ENCODE measurements at regions not wholly inside any gene's neighbourhood (a gene's known extent, or its start where the extent isn't known, plus 50 kb on each side); places are given as distances from the start of the nearest gene placed in this dataset.

DNA sequence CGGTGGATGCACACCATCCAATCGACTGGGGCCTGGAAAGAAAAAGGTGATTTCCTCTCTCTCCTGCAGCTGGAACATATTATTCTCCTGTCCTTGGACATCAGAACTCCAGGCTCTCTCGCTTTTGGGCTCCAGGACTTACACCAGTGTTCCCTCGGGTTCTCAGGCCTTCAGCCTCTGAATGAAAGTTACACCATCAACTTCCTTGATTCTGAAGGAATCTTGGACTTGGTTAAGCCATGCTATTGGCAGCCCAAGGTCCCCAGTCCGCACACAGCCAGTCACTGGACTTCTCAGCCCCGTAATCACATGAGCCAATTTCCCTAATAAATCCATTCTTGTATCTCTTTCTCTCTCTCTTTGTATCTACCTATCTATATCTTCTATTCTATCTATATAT, 418.9 kb downstream of the IRS1 start:
- Histone ChIP-seq H3K27me3 (ENCODE audit: control insufficient read depth in 1 of 2, insufficient read depth in 1 of 2, low read length in 2 of 2) (no peaks in the 10 kb centered on the region), H3K4ac (ENCODE audit: low read depth in 1 of 2, low read length in 2 of 2) (no peak overlapping the region), H4K91ac (ENCODE audit: low read length) (no peak overlapping the region), H2BK120ac (ENCODE audit: low read depth, low read length) (no peak overlapping the region), H3K79me1 (replicated peaks; ENCODE audit: low read length, poor library complexity, severe bottlenecking) (no peaks in the 10 kb centered on the region), H2BK15ac (ENCODE audit: low read depth, poor library complexity, severe bottlenecking) (no peak overlapping the region), H3K4me1 (ENCODE audit: control insufficient read depth, insufficient read depth, low read depth, low read length) (no peaks in the 10 kb centered on the region), H3K9ac (ENCODE audit: low read length) (no peak overlapping the region), H3K36me3 (ENCODE audit: control insufficient read depth in 1 of 2, insufficient read depth in 2 of 2, low read depth in 1 of 2, low read length in 2 of 2) (no peaks in the 10 kb centered on the region), H3K18ac (ENCODE audit: low read depth in 1 of 2, low read length in 2 of 2) (no peak overlapping the region), H2AFZ (ENCODE audit: low read depth, low read length) (no peak overlapping the region), H2BK5ac (ENCODE audit: low read depth, low read length, poor library complexity, severe bottlenecking) (no peak overlapping the region), H4K8ac (ENCODE audit: low read length) (no peak overlapping the region), H3K9me3 (ENCODE audit: control insufficient read depth, low read length) (no peaks in the 10 kb centered on the region), H3K4me2 (ENCODE audit: low read length, poor library complexity, severe bottlenecking) (no peak overlapping the region), H3K27ac (ENCODE audit: low read length, poor library complexity, severe bottlenecking) (no peak overlapping the region), H2AK5ac (ENCODE audit: low read length, severe bottlenecking) (no peak overlapping the region), H3K14ac (ENCODE audit: low read length in 2 of 2) (no peak overlapping the region), H3K23ac (ENCODE audit: low read length in 2 of 2) (no peak overlapping the region), H2BK12ac (ENCODE audit: low read length in 2 of 2) (no peak overlapping the region), H3K4me3 (ENCODE audit: insufficient read depth in 1 of 2, low read depth in 1 of 2, low read length in 2 of 2) (no peak overlapping the region)
- WGBS, result 96% methylated on average over 6 of the region's 6 CpGs
- DNase-seq, result no peak

DNA sequence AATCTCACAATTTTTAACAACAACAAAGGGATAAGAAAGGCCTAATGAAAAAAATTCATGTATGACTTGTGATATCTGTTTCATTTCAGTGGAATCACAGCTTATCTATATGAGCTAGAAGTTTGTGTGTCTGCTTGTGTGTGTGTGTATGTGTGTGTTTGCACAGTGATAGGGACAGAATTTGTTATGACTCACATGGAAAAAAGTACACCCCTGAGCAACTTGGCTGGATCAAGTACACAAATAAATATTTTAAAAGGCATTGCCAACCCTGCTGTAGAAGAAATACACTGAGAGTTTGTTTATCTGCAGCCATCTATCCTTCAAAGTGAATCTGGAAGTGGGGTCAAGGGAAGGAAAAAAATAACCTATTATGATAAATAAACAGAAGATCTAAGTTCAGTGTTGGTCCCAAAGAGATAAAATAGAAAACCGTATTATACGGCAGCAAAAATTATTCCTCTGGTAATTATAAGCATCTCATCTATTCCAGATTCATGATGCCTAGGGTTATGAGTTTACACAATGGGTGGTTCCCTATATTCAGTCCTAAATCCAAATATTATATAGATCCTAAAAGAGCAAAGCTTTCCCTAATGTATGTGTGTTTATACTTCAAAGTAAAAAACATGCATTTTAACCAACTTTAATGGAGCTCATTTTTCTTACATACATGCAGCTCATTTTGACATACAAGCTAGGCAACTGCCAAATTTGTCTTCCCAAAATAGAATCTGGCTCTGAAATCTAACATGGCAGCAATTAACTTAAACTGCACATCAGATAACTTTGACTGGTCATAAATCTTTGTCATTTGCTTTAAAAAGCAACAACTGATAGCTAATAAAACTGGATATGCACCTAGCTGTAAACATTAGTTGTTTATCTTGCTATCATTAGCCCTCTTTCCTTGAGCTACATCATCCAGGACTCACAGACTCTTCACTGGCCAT, 420.6 kb downstream of the IRS1 start:
- WGBS, result no CpG with 5 or more reads among the region's 2 CpGs

DNA sequence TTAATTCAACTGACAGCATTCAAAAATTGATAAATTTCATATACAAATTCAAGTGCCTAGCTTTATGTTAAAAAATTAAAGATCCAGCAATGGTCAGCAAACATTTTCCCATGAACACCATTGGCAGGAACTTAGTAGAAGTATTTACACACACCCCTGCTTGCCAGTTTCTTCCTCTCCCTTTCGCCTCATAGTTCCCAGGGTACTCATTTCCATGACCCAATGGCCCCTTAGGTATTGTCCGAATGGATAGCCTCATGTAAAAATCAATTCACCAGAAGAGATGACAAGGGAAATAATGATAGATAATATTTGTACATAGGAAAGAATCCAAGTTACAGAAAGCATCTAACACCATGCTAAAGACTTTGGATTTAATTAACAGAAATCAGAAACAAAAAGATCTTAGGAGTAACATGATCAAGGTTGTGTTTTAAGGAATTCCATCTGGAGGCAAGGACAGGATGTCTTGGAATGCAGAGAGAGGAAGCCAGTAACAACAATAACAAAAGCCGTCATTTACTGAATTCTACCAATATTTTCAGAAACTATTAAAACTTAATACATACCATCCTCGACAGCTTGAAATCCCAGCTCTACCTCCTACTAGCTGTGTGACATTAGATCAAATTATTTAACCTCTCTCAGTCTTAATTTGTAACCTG, 423.0 kb downstream of the IRS1 start:
- Histone ChIP-seq H3K4me1 (ENCODE audit: control insufficient read depth, insufficient read depth, low read depth, low read length) (no peaks in the 10 kb centered on the region), H3K27ac (ENCODE audit: low read length, poor library complexity, severe bottlenecking) (peak overlapping the region; percentile 35), H3K23ac (ENCODE audit: low read length in 2 of 2) (no peak overlapping the region), H3K9me3 (ENCODE audit: control insufficient read depth, low read length) (no peaks in the 10 kb centered on the region), H3K36me3 (ENCODE audit: control insufficient read depth in 1 of 2, insufficient read depth in 2 of 2, low read depth in 1 of 2, low read length in 2 of 2) (no peaks in the 10 kb centered on the region), H2BK15ac (ENCODE audit: low read depth, poor library complexity, severe bottlenecking) (no peak overlapping the region), H3K4me3 (ENCODE audit: insufficient read depth in 1 of 2, low read depth in 1 of 2, low read length in 2 of 2) (no peak overlapping the region), H3K27me3 (ENCODE audit: control insufficient read depth in 1 of 2, insufficient read depth in 1 of 2, low read length in 2 of 2) (no peaks in the 10 kb centered on the region), H3K4me2 (ENCODE audit: low read length, poor library complexity, severe bottlenecking) (no peak overlapping the region), H3K79me1 (replicated peaks; ENCODE audit: low read length, poor library complexity, severe bottlenecking) (no peaks in the 10 kb centered on the region), H2BK5ac (ENCODE audit: low read depth, low read length, poor library complexity, severe bottlenecking) (no peak overlapping the region), H4K91ac (ENCODE audit: low read length) (no peak overlapping the region), H2AK5ac (ENCODE audit: low read length, severe bottlenecking) (no peak overlapping the region), H3K18ac (ENCODE audit: low read depth in 1 of 2, low read length in 2 of 2) (no peak overlapping the region), H2BK12ac (ENCODE audit: low read length in 2 of 2) (no peak overlapping the region), H3K4ac (ENCODE audit: low read depth in 1 of 2, low read length in 2 of 2) (no peak overlapping the region), H3K9ac (ENCODE audit: low read length) (no peak overlapping the region), H2BK120ac (ENCODE audit: low read depth, low read length) (no peak overlapping the region), H3K14ac (ENCODE audit: low read length in 2 of 2) (no peak overlapping the region), H2AFZ (ENCODE audit: low read depth, low read length) (no peak overlapping the region), H4K8ac (ENCODE audit: low read length) (no peak overlapping the region)
- no peak for DNase-seq
- 73% methylated on average over 3 of the region's 4 CpGs for WGBS

More for the DNA sequence above, 420.6 kb downstream of the IRS1 start:
- H4K8ac ChIP-seq (ENCODE audit: low read length), result no peak overlapping the region
- H3K4me2 ChIP-seq (ENCODE audit: low read length, poor library complexity, severe bottlenecking), result no peak overlapping the region
- no peak overlapping the region for H3K14ac ChIP-seq (ENCODE audit: low read length in 2 of 2)
- H3K4me1 ChIP-seq (ENCODE audit: control insufficient read depth, insufficient read depth, low read depth, low read length), result no peaks in the 10 kb centered on the region
- no peak overlapping the region for H2BK12ac ChIP-seq (ENCODE audit: low read length in 2 of 2)
- no peak overlapping the region for H3K9ac ChIP-seq (ENCODE audit: low read length)
- no peak overlapping the region for H3K27ac ChIP-seq (ENCODE audit: low read length, poor library complexity, severe bottlenecking)
- no peak overlapping the region for H2AFZ ChIP-seq (ENCODE audit: low read depth, low read length)
- H2BK120ac ChIP-seq (ENCODE audit: low read depth, low read length), result no peak overlapping the region
- H3K36me3 ChIP-seq (ENCODE audit: control insufficient read depth in 1 of 2, insufficient read depth in 2 of 2, low read depth in 1 of 2, low read length in 2 of 2), result no peaks in the 10 kb centered on the region
- no peaks in the 10 kb centered on the region for H3K9me3 ChIP-seq (ENCODE audit: control insufficient read depth, low read length)
- H3K4me3 ChIP-seq (ENCODE audit: insufficient read depth in 1 of 2, low read depth in 1 of 2, low read length in 2 of 2), result no peak overlapping the region
- no peak overlapping the region for H4K91ac ChIP-seq (ENCODE audit: low read length)
- H3K23ac ChIP-seq (ENCODE audit: low read length in 2 of 2), result no peak overlapping the region
- no peak overlapping the region for H3K18ac ChIP-seq (ENCODE audit: low read depth in 1 of 2, low read length in 2 of 2)
- no peaks in the 10 kb centered on the region for H3K27me3 ChIP-seq (ENCODE audit: control insufficient read depth in 1 of 2, insufficient read depth in 1 of 2, low read length in 2 of 2)
- no peak overlapping the region for H2BK15ac ChIP-seq (ENCODE audit: low read depth, poor library complexity, severe bottlenecking)
- H2AK5ac ChIP-seq (ENCODE audit: low read length, severe bottlenecking), result no peak overlapping the region
- no peak overlapping the region for H3K4ac ChIP-seq (ENCODE audit: low read depth in 1 of 2, low read length in 2 of 2)
- no peak overlapping the region for H2BK5ac ChIP-seq (ENCODE audit: low read depth, low read length, poor library complexity, severe bottlenecking)
- peak; percentile 65 for DNase-seq
- H3K79me1 ChIP-seq (replicated peaks; ENCODE audit: low read length, poor library complexity, severe bottlenecking), result no peaks in the 10 kb centered on the region

DNA sequence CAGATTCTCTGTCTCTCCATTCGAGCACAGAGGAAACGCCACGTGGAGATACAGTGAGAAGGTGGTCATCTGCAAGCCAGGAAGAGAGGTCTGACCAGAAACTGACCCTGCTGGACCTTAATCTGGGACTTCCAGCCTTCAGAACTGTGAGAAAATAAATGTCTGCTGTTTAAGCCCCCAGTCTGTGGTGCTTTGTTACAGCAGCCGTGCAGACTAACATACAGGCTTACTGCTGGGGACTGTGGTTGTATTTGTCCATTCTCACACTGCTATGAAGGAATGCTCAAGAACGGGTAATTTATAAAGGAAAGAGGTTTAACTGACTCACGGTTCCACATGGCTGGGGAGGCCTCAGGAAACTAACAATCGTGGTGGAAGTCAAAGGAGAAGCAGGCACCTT, 432.7 kb downstream of the IRS1 start:
- H3K9me3 ChIP-seq (ENCODE audit: control insufficient read depth, low read length), result no peaks in the 10 kb centered on the region
- no peak overlapping the region for H3K14ac ChIP-seq (ENCODE audit: low read length in 2 of 2)
- no peaks in the 10 kb centered on the region for H3K79me1 ChIP-seq (replicated peaks; ENCODE audit: low read length, poor library complexity, severe bottlenecking)
- H3K23ac ChIP-seq (ENCODE audit: low read length in 2 of 2), result no peak overlapping the region
- H3K18ac ChIP-seq (ENCODE audit: low read depth in 1 of 2, low read length in 2 of 2), result no peak overlapping the region
- H2BK120ac ChIP-seq (ENCODE audit: low read depth, low read length), result no peak overlapping the region
- H3K27me3 ChIP-seq (ENCODE audit: control insufficient read depth in 1 of 2, insufficient read depth in 1 of 2, low read length in 2 of 2), result no peaks in the 10 kb centered on the region
- H2BK5ac ChIP-seq (ENCODE audit: low read depth, low read length, poor library complexity, severe bottlenecking), result no peak overlapping the region
- H3K4me2 ChIP-seq (ENCODE audit: low read length, poor library complexity, severe bottlenecking), result no peak overlapping the region
- H3K4me3 ChIP-seq (ENCODE audit: insufficient read depth in 1 of 2, low read depth in 1 of 2, low read length in 2 of 2), result no peak overlapping the region
- no peak overlapping the region for H3K27ac ChIP-seq (ENCODE audit: low read length, poor library complexity, severe bottlenecking)
- H4K91ac ChIP-seq (ENCODE audit: low read length), result no peak overlapping the region
- no peak overlapping the region for H2BK15ac ChIP-seq (ENCODE audit: low read depth, poor library complexity, severe bottlenecking)
- no peak overlapping the region for H2AFZ ChIP-seq (ENCODE audit: low read depth, low read length)
- peak overlapping the region in 1 of 2 experiments; percentile 53 for H3K4ac ChIP-seq (ENCODE audit: low read depth in 1 of 2, low read length in 2 of 2)
- no peak overlapping the region for H3K9ac ChIP-seq (ENCODE audit: low read length)
- H4K8ac ChIP-seq (ENCODE audit: low read length), result no peak overlapping the region
- no peak overlapping the region for H2AK5ac ChIP-seq (ENCODE audit: low read length, severe bottlenecking)
- DNase-seq, result no peak
- 92% methylated on average over 7 of the region's 7 CpGs for WGBS
- H3K4me1 ChIP-seq (ENCODE audit: control insufficient read depth, insufficient read depth, low read depth, low read length), result peaks cover 2% of the 10 kb centered on the region
- H2BK12ac ChIP-seq (ENCODE audit: low read length in 2 of 2), result no peak overlapping the region
- H3K36me3 ChIP-seq (ENCODE audit: control insufficient read depth in 1 of 2, insufficient read depth in 2 of 2, low read depth in 1 of 2, low read length in 2 of 2), result no peaks in the 10 kb centered on the region

Data from mesenchymal stem cell (in vitro differentiated cells and primary cell).